LNCAP (cell line): ENCODE measurements at regions not wholly inside any gene's neighbourhood (a gene's known extent, or its start where the extent isn't known, plus 50 kb on each side); places are given as distances from the start of the nearest gene placed in this dataset.

Experiments
- CTCF ChIP-seq: fragments of 450-650 bp; IDR thresholded peaks from 2 replicates; pipeline ENCODE4 v1.5.1; 2017; ENCODE audit warnings: mild to moderate bottlenecking

GRCh38 chr10:10498781-10499180 lies 518.9 kb upstream of the CELF2 start:
- TF ChIP-seq CTCF = no peak

DNA sequence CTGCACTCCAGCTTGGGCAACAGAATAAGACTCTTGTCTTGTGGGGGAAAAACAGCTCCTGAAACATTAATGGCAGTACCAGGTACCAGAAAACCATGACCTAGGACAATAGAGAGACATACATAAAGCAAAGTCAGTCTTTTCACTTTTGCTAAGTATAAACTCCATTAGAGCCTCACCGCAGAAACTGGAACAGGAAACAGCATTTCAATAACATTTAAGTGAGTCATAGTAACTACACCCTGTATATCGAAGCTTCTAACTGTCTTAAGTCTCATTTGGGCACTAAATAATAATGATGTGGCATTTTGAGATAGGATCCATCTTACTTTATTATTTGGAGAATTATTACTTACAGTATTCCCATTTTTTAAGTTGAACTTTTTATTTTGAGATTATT lies 517.8 kb upstream of the CELF2 start:
- no peak for TF ChIP-seq CTCF

- TF ChIP-seq CTCF = no peak
These were observed 516.7 kb upstream of the CELF2 start for GRCh38 chr10:10500937-10501336.

DNA sequence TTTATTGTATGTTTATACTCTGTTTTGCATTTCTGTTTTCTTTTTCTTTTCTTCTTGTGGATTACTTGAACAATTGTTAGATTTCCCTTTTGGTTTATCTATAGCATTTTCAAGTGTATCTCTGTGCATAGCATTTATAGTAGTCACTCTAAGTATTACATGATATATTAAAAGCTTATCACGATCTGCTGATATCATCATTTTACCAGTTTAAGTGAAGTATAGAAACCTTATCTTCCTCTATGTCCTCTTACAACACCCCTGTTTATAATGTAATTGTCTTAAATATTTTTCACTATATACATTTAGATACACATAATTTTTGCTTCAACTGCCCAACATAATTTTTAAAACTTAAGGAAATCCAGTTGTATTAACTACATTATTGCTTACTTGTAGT lies 513.9 kb upstream of the CELF2 start:
- no peak for TF ChIP-seq CTCF

DNA sequence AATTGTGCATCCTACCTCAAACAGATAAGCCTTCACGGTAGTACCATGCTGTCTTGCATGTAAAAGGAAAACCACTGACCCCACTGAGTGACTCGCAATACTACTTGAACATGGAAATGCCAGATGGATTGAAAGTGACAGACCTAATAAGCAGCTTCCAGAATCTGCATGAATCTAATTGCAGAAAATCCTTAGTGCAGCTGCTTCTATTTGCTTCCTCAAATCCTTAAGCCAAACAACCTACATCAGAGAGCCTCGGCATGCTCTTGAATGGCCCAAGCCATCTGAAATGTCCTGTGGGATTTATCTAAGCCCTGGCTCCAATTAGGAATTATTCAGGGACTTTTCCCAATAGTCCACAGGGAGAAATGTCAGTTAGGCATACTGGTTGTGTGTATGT lies 509.5 kb upstream of the CELF2 start:
- TF ChIP-seq CTCF = no peak

DNA sequence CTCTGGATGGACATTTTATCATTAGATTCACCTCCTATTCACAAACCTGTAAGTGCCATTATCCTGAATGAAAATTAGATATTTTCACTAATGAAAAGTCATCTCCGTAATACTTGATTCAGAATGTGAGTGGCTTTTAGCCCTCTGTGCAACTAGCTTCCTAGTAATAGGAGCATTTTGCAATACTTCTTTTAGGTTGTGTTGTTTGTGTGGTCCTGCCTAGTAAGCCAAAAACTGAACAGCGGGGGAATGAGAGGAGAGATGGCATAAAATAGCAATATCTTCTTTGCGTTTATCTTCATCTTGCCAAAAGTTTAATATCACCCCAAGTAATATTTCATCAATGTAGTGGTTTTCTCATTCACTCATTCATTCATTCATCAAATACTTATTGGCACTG lies 507.5 kb upstream of the CELF2 start:
- no peak for TF ChIP-seq CTCF

- TF ChIP-seq CTCF = no peak
These were observed 504.6 kb upstream of the CELF2 start for GRCh38 chr10:10513067-10513466.

- TF ChIP-seq CTCF = no peak
These were observed 503.8 kb upstream of the CELF2 start for GRCh38 chr10:10513898-10514297.
